ENCODE measurements at regions not wholly inside any gene's neighbourhood (a gene's known extent, or its start where the extent isn't known, plus 50 kb on each side); places are given as distances from the start of the nearest gene placed in this dataset.
A peak's percentile ranks its signal among the peaks of the same experiment; 100 is the strongest.
"Not testable (repeated sequence)": the region's sequence is repeated elsewhere in the genome, so short reads cannot be mapped to it uniquely, and the experiment has no call there.

DNA sequence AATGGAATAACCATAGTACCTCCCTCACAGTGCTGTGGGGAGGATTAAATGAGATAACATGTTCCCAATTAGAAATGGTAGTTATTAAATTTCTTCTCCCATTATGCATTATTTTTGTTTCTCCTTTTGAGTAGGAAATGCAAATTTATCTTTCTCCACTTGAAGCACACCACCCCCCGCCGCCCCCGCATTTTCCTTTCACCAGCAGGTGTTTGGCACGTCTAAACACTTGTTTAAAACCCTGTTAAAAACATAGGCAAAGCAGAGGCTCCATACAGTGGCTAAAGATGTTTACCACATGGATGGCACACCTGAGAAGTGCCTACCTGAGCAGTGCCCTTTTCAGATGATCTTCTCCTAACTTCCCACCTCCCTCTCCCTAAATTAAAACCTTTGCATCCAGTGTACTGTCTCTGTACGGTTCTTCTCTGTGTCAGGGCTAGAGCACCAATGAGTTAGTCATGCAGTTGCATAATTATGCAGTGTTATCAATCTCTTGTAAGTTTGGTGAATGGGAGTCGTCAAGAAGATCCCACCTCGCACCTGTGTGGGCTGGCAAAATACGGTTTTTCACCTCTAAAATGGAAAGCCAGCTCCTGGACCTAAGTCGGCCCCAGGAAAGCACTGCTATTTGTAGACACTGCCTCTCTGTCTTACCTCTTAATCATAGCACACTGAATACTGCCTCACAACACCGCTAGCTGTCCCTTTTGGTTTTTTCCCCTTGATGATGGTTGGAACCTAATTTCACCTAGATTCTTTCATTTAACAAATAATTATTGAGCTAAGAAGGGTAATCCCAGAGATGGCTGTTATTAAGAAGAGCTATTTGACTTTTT is 122.0 kb downstream of the CT47B1 start:
- no peak for DNase-seq (ENCODE audit: low spot score)

DNA sequence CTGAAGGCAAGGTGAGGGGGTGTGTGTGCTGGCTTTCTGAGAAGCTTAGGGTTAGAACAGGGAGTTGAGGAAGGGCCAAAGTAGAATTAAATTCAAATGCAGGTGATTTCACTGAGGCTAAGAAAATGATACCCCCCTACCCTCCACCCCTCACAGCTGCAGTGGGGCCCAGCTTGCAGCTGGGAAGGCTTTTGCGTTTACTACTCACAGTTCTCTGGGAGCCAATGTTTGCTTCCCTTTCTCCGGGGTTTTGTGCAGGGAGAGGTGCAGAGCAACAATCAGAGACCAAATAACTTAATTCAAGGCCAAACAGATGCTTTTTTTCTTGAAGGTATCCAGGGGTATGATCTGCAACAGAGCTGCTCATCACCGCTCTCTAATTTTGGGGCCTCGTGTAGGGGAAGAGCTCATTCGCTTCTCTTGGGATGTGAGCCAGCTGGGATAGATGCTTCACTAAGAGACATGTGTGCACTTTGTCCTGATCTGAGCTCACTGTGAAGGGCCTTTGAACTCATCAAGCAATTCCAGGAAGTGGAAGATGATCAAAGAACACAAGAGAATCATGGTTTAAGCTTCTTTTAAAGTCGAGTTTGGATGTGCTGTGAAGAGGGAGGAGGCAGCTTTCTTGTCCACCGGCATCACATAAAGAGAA is 122.7 kb upstream of the C1GALT1C1 start:
- DNase-seq (ENCODE audit: low spot score), result no peak

DNA sequence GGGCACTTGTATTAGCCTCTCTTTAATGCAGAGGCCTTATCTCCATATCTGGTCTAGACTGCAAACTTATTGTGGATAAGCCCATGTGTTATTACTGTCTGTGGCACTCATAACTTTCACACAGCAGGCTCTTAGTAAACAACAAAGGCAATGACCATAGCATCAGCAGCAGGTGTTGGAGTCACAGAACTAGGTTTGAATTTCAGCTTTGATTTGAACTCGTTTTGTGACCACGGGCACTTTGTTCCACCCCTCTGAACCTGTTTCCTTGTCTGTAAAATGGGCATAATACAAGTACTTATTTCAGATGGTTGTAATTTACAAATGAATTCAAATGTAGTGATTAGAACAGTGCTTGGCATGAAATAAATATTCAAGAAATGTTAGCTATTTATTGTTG is 121.8 kb upstream of the C1GALT1C1 start:
- DNase-seq (ENCODE audit: low spot score), result no peak

DNA sequence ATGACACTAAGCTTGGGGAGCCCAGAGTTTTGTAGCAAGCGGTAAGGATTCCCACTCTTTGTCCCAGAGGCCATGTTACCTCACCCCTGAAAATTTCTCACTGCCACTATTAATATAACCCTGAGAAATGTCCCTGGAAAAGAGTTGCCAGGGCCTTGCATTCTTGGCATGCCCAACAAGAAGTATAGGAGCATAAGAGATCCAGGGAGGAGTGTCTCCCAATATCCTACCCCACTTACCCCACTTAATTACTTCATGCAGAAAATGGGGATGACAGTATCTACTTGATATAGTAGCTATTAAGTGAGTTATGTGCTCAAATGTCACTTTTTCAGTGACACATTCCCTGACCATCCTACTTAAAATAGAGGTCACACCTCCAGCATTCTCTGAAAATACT is 120.5 kb upstream of the C1GALT1C1 start:
- DNase-seq (ENCODE audit: low spot score), result no peak

DNA sequence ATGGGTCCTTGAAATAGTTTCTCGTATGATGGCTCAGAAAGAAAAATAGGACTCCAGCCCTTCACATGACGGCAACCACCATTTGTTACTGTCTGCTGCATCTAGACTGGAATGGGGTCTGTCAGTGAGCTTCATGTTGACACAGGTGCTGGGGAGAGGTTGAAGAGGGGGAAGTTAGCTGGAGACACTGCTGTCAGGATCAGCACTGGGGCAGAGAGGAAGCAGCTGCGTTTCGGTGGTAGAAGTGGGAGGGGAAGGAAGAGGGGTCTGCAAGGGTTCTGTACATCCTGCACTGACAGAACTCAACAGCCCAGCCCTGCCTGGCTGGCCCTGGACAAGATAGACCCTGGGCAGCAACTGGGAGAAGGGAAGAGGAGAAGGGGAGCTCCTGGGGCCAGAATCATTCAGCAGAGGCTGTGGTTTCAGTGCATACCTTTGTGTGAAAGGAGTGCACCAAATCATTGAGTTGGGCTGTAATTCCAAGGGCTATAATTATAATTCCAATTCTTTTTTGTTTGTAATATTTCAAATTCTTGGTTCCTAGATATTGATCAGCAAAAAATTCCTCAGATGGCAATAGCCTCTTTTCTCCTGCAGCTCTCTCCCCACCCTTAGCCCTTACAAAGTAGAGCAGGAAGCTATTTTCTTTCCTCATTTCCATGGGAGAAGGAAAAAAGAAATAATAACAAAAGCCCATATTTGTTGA is 119.4 kb upstream of the C1GALT1C1 start:
- no peak for DNase-seq (ENCODE audit: low spot score)

DNA sequence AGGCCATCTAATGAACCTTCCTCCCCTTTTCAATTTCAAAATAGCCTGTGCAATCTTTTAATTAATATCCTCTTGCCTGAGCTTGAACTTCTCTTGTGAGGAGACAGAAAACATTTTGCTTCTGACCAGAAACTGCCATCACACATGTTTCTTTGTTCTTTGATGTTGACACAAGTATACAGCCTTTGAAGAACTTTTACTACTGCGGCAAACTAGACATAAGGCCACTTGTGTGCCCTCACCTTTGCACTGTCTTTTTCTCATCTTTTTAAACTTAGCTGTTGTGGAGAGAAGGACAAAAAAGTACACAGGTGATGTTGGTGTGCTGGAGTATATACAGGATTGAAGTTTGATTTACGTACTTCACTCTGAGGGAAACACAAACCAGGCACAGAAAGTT is 116.3 kb upstream of the C1GALT1C1 start:
- DNase-seq (ENCODE audit: low spot score), result no peak

DNA sequence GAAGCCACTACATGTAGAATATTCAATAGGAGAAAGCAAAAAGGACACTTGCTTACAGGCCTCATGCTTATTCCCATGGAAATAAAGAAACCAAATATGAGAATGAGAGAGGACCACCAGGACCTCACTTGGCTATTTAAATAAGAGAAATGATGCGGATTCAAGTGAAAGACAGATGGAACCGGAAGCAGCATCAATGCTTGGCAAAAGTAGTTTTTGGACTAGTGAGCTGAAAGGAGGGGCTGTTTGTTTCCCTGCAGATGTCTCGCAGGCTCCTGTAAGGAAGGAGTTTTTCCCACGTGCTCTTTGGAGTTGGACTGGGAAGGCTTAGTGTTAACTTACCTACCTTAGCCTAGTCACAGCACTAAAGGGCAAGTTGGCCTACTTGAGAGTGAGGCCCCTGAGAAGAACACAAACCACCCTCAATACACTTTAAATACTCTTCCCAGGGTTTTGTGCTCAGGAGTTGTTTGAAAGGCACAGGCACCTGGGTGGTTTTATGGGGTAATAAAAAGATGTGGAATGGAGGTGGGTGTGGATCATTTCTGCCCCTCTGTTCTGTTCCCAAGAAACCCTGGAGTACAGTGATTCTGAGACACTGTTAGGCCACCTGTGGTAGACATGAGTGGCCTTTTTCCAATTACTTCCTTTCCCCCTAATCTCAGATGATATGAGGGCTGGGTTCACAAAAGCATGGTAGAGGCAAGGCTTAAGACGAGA is 113.3 kb upstream of the C1GALT1C1 start:
- DNase-seq (ENCODE audit: low spot score), result no peak

DNA sequence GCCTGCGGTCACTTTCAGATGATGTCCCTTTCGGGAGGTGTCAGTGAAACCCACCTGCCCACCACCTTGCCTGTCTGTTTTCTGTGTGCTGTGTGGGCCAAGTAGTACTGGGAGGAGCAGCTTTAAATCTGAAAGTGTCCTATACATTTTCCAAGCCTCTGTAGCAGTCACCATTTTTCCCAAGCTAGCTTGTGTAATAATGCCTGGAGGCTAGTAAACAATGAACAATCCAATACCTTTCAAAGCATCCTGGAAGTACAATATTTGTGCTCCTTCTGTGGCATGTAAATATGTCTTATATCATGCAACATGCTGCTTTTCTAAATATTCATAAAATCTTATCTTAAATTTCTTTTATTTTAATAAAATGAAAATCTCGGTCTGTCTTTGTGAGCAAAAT is 111.6 kb upstream of the C1GALT1C1 start:
- DNase-seq (ENCODE audit: low spot score), result no peak

DNA sequence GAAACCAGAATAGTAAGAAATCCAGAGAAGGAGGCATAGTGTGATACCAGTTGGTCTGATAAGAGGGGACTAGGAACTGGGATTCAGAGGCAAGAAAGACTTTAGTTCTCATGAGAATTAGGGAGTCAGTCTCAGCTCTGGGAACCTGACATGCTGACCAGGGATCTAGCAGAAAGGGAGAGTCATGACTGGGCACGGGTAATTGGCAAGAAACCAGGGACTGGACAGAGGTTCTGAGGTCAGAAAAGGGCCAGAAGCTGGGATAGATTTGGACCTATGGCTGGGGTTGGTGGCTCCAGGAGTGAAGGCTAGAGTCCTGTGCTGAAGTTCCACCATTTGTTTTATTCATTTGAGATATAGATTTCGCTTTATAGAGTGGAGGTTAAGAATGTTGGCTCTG is 110.2 kb upstream of the C1GALT1C1 start:
- no peak for DNase-seq (ENCODE audit: low spot score)

DNA sequence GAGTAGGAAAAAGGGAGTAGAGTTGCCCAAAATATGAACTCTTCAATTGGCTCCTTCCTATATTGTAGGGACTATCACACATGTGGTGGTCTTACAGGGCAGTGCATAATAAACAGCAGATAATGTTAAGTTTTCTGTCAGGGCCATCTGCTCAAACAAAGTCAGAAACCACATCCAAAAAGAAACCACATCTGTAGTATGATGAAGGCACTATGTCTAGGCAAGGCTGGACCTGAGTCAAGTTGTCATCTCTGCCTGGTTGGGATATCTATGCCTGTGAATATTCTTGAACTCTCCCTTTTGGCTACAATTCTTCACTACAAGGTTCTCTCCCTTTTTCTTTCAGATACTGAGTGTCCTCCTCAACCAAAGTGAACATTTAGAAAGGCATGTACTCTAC is 109.4 kb upstream of the C1GALT1C1 start:
- no peak for DNase-seq (ENCODE audit: low spot score)

DNA sequence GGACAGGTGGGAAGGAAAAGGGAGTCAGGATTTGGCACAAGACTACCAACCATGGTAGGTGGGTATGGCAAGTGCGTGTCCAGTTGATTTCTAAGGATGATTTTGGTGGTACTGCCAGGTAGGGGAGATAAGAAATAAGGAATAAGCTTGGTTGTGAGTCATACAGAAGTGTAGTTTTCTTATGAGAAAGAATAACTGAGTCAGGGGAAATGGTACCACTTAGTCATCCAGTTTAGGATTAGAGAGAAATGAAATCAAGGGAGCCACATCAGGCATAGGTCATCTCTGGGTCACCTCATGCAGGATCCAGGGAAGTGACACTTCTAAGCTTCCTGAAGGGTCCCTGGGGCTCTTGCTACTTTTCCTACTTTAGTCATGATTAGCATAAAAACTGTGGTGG is 107.1 kb upstream of the C1GALT1C1 start:
- peak; percentile 51 for DNase-seq (ENCODE audit: low spot score)

DNA sequence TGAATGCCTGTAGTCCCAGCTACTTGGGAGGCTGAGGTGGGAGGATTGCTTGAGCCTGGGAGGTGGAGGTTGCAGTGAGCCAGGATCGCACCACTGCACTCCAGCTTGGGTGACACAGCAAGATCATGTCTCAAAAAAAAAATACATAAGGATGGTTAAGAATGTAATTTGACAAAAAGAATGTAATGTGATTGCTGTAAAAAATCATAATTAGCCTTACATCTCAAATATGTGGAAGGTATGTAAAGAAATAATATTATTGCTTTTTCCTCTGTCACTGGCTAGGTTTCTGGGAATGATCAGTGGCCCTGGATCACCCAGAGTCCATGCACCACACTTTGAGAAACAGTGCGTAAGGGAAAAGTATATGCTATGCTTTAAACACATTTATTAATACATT is 106.1 kb upstream of the C1GALT1C1 start:
- no peak for DNase-seq (ENCODE audit: low spot score)

DNA sequence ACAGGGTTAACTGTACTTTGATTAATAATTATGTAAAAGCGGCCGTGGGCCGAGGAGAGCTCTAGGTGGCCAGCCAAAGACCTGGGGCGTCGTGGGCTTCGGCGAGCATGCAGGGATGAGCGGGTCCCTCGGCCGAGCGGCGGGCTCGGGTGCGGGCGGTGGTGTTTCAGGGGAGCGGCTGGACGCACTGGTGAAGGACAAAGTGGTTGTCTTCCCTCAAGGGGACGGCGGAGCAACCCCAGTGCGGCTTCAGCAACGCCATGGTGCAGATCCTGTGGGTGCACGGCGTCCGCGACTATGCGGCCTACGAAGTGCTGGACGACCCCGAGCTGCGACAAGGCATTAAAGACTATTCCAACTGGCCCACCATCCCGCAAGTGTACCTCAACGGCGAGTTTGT is 103.0 kb upstream of the C1GALT1C1 start:
- DNase-seq (ENCODE audit: low spot score), result no peak

DNA sequence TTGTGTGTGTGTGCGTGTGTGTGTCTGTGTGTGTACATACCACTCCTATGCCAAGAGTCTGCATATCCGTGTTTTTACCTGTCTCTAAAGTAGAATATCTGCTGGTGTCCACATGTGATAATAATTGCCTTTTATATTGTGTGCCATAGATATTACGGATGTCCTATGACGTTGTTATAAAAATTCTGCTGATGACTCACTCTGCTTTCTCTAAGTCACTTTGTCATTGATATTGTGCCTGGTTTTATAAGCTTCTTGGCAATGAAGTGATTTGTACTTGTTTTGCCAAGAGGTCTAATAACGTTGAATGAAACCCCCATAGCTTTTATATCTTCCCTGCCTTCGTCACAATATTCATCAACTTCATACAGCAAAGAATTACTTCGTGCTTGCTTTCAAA is 102.6 kb upstream of the C1GALT1C1 start:
- DNase-seq (ENCODE audit: low spot score), result no peak

DNA sequence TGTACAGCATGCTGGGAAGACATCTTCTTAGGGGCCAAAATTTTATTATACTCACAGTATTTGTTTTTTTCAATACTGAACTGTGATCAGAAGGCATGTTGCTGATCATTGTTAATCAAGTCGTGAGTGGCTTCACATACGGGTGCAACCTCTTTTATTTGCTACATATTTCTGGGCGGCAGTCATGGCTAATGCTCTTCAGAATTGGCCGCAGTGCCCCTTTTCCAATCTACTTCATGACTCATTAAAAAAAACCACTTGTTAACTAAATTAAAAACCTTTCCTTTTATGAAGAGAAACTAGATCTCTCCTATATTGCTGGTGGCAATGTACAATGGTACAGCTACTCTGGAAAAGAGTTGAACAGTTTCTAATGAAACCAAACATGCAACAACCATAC is 101.5 kb upstream of the C1GALT1C1 start:
- no peak for DNase-seq (ENCODE audit: low spot score)

DNA sequence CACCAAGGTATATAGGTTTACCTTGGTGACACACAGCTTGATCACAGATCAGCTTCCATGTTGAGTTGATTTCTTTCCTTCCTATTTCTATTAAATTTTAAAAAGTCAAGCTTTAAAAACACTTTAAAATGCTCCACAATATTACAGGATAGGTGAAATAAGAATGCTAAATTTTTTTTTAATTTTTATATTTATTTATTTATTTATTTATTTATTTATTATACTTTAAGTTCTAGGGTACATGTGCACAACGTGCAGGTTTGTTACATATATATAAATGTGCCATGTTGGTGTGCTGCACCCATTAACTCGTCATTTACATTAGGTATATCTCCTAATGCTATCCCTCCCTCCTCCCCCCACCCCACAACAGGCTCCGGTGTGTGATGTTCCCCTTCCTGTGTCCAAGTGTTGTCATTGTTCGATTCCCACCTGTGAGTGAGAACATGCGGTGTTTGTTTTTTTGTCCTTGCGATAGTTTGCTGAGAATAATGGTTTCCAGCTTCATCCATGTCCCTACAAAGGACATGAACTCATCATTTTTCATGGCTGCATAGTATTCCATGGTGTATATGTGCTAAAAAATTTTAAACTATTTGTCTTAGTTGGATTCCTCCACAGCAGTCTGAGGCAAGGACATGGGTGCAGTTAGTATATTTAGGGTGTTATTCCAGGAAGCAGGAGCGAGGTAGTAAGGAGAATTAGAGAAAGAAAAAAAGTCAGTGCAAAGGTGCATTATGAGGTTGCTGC is 99.8 kb upstream of the C1GALT1C1 start:
- not testable (repeated sequence) for DNase-seq (ENCODE audit: low spot score)

DNA sequence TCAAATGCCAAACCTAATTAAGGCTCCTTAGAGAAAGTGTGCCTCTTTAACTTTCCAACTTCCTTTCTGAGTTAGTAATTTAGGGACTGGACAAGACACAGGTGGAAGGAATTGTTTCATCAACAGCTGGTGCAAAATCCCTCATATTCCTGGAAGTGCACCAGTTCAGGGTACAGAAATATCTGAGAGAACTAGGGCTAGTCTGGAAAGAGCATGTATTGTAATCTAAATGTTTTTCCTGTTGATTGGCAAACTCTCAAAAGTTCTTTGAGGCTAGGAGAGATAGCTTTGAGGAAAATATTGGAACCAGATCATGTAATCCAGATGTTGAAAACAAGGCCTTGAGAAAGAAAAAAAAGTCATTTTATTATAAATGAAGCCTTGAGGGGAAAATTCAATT is 98.1 kb upstream of the C1GALT1C1 start:
- DNase-seq (ENCODE audit: low spot score), result no peak

DNA sequence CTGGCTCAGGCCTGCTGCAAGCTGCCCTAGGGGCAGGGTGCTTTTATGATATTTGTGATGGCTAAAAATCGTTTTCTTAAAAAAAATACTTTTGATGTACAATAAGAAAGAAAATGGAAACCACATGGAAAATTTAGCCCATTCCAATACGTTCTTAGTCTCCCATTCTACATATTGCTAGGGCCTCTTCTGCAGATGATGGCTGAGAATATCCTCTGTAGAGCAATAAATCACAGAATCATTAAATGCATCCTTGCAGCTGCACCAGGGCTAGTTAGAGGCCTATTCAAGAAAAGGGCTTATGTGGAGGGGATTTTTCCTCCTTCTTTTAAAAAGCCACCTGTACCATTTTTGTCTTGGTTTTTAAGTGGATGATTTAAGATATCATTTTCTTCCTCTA is 97.6 kb upstream of the C1GALT1C1 start:
- no peak for DNase-seq (ENCODE audit: low spot score)

DNA sequence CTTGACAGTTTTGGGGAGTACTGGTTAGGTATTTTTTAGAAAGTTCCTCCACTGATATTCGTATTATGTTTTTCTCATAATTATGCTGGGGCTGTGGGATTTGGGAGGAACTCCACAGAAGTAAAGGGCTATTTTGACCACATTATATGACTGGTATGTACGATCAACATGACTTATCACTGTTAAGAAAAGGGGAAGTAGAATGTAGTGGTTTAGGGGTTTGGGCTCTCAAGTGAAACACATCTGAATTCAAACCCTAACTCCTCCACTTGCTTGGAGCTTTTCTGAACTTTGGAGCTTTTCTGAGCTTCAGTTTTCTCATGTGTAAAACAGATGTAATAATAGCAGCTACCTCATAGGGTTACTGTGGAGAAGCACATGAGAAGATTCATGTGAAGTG is 96.4 kb upstream of the C1GALT1C1 start:
- DNase-seq (ENCODE audit: low spot score), result no peak

DNA sequence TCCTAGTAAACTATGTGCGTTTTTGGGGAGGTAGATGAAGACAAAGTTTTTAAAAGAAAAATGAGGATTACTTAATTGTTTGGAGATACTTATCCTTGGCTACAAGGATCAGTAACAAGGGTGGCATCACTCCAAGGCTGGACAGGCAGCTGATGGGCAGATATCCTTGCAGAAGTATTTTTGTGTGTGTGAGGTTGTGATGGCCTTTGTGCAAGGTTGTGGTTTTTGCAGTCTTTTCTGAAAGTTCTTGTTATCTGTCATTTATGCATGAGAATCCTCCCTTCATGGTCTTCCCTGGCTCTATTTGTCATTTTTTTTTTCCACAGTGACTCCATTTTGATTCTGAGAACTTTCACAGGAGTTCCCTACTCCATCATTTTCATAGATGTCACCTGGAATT is 96.0 kb upstream of the C1GALT1C1 start:
- DNase-seq (ENCODE audit: low spot score), result no peak

DNA sequence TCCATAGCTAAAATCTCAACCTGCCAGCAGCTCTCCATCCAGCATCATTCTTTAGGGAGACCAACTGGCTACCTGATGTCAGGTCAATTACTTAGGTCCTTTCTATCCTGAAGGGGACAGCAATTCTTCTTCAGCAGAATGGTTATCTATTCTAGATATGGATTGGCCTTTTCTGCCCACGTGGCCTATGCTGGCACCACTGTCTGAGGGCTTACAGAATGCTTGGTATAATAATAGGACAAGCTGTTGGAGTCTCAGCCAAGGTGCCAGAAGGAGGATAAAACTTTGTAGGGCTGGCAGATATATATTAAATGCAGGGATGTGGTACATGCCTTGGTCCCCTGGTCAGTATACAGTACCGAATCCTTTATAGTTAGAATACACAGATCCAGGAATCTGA is 89.8 kb upstream of the C1GALT1C1 start:
- DNase-seq (ENCODE audit: low spot score), result no peak

DNA sequence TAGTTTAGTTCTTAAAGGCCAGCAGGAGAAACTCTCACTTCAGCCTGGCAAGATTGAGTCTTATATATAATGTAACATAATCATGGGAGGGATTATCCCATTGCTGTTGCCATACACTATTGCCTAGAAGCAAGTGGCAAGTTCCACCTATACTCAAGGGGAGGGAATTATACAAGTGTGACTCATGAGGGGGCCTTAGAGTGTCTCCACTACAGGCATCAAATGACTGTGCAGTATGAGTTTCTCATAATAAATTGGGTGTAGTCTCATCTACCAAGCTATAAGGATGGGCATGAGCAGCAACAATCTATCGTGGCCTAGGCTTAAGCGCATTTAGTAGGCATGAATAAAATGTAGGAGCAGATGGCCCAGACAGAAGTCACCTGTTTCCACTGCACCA is 89.1 kb upstream of the C1GALT1C1 start:
- DNase-seq (ENCODE audit: low spot score), result no peak

Measured in kidney tubule cell (primary cell).